ENCODE measurements at regions not wholly inside any gene's neighbourhood (a gene's known extent, or its start where the extent isn't known, plus 50 kb on each side); places are given as distances from the start of the nearest gene placed in this dataset.

DNA sequence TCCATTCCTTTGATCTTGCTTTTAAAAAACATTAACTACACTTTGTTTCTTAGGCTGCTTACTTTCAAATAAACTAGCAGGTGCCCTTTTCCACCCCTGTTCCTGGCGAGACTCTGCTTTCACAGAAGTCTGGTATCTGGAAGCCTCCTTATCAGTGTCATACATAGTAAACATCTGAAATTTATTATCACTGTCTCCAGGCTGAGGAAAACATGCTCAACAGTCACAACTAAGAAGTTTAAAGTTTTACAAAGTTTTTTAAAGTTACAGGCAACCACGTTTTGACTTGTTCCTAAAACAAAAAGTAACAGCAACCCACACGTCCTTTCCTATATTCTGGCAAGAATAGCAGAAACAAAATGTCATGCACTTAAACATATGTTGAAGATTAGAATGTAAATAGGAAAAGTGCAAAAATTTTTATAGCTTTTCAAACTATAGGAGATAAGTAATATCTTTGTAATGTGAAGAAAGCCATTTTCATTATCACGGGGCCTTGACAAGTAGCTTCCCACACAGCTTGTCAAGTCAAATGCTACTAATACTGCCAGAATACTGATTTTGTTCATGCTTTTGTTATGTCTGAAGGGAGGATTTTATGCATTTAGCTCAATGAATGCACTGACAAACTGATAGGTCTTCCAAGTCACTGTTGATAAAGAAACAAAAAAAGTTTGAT, 275.2 kb upstream of the KCNMB2 start:
- H3K27me3 Mint-ChIP-seq (ENCODE audit: insufficient read depth, unreplicated experiment): no peaks in the 10 kb centered on the region
- no peak for DNase-seq (ENCODE audit: unreplicated experiment)
- no peaks in the 10 kb centered on the region for H3K9me3 Mint-ChIP-seq (ENCODE audit: unreplicated experiment)
- TF ChIP-seq, protein P1, sequence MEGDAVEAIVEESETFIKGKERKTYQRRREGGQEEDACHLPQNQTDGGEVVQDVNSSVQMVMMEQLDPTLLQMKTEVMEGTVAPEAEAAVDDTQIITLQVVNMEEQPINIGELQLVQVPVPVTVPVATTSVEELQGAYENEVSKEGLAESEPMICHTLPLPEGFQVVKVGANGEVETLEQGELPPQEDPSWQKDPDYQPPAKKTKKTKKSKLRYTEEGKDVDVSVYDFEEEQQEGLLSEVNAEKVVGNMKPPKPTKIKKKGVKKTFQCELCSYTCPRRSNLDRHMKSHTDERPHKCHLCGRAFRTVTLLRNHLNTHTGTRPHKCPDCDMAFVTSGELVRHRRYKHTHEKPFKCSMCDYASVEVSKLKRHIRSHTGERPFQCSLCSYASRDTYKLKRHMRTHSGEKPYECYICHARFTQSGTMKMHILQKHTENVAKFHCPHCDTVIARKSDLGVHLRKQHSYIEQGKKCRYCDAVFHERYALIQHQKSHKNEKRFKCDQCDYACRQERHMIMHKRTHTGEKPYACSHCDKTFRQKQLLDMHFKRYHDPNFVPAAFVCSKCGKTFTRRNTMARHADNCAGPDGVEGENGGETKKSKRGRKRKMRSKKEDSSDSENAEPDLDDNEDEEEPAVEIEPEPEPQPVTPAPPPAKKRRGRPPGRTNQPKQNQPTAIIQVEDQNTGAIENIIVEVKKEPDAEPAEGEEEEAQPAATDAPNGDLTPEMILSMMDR (IDR thresholded peaks at IDR 0.05; ENCODE audit: unreplicated experiment): no peak
- H3K4me1 Mint-ChIP-seq (ENCODE audit: insufficient read depth, unreplicated experiment): no peaks in the 10 kb centered on the region
- H3K4me3 Mint-ChIP-seq (ENCODE audit: unreplicated experiment): no peak overlapping the region
- H3K36me3 Mint-ChIP-seq (ENCODE audit: insufficient read depth, unreplicated experiment): no peaks in the 10 kb centered on the region
- intact Hi-C loops (cut with micrococcal nuclease): no loop called here
- CTCF ChIA-PET: no interaction called here
- POLR2A ChIA-PET: interaction anchor here (0.7 kb wide), 1 partner anchor 24 kb away, joined by 3 read pairs; no protein-coding TSS in a partner anchor
- H3K27ac Mint-ChIP-seq (ENCODE audit: low read depth, unreplicated experiment): no peak overlapping the region
- no TSS peak for BruUV-seq (replicated peaks)

DNA sequence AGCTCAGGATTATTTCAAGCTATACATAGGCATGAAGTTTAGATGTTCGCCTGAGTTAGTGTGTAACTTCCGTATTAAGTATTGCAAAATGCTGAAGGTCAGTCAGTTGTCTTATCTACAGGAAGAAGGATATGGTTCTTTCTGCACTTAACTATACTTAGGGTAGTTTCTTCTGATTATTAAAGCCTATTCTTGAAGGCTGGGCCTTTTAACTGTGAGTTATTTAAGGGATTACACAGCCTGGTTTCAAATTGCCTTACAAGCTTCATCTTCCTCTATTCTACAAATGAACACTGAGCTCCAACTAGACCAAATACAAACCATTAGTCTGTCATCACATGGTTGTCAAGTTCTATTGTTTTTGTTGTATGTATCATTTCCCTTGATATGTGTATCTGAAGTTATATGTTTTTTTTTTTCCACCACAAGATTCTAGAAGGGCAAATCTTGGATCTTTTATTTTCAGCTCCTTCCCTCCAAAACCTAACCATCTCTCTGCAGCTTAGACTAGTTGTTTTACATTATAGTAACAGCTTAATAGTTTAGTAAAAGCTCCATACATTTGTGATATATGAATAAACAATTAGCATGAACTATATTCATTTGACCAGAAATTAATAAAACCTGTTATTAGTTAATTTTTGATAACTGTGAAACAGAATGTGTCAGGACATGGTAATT, 272.9 kb upstream of the KCNMB2 start:
- TF ChIP-seq, protein P1 (IDR thresholded peaks at IDR 0.05; ENCODE audit: unreplicated experiment): no peak
- no peaks in the 10 kb centered on the region for H3K9me3 Mint-ChIP-seq (ENCODE audit: unreplicated experiment)
- intact Hi-C loops (cut with micrococcal nuclease): no loop called here
- no peak overlapping the region for H3K27ac Mint-ChIP-seq (ENCODE audit: low read depth, unreplicated experiment)
- no peaks in the 10 kb centered on the region for H3K36me3 Mint-ChIP-seq (ENCODE audit: insufficient read depth, unreplicated experiment)
- ChIA-PET POLR2A (no interaction called here), CTCF (interaction anchor here (0.5 to 1.5 kb wide), 3 partner anchors 11 to 155 kb away, joined by 3 to 4 read pairs (median 4); no protein-coding TSS in a partner anchor)
- BruUV-seq (replicated peaks): no TSS peak
- H3K4me3 Mint-ChIP-seq (ENCODE audit: unreplicated experiment): no peak overlapping the region
- no peaks in the 10 kb centered on the region for H3K4me1 Mint-ChIP-seq (ENCODE audit: insufficient read depth, unreplicated experiment)
- DNase-seq (ENCODE audit: unreplicated experiment): no peak
- no peaks in the 10 kb centered on the region for H3K27me3 Mint-ChIP-seq (ENCODE audit: insufficient read depth, unreplicated experiment)

DNA sequence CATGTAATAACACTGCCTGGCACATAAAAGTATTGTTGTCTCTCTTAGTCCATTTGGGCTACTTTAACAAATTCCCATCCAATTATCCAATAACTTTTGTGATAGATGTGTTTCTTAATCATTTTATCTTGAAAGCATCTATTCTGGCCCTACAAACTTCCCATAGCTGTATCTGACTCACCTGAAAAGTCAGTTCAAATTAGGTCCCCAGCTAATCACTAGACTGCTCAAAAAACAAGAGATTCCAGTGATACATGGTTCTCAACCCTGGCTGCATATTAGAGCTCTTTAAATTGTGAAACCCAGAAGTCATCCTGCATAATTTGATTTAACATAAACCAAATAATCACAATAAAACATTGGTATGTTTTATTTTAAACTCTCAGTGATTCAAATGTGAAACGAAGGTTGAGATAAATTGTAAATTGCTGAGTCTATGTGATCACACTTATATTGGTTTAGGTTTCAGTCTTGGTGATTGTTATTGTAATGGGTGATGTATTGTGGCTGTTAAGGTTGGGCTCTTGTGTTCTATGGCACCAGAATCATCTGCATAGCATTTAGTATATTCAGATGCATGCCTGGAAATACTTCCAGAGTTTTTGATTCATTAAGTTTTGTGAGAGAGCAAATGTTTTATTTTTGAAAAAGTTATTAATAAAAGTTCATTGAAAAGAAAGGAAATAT, 268.9 kb upstream of the KCNMB2 start:
- no peak overlapping the region for H3K4me3 Mint-ChIP-seq (ENCODE audit: unreplicated experiment)
- no peaks in the 10 kb centered on the region for H3K36me3 Mint-ChIP-seq (ENCODE audit: insufficient read depth, unreplicated experiment)
- no peak overlapping the region for H3K27ac Mint-ChIP-seq (ENCODE audit: low read depth, unreplicated experiment)
- ChIA-PET CTCF (no interaction called here), POLR2A (interaction anchor here (0.9 kb wide), 1 partner anchor 12 kb away, joined by 4 read pairs; no protein-coding TSS in a partner anchor)
- H3K9me3 Mint-ChIP-seq (ENCODE audit: unreplicated experiment): peaks cover 10% of the 10 kb centered on the region
- no peaks in the 10 kb centered on the region for H3K27me3 Mint-ChIP-seq (ENCODE audit: insufficient read depth, unreplicated experiment)
- intact Hi-C loops (cut with micrococcal nuclease): no loop called here
- no peak for DNase-seq (ENCODE audit: unreplicated experiment)
- peaks cover 13% of the 10 kb centered on the region for H3K4me1 Mint-ChIP-seq (ENCODE audit: insufficient read depth, unreplicated experiment)
- TF ChIP-seq, protein P1 (IDR thresholded peaks at IDR 0.05; ENCODE audit: unreplicated experiment): no peak
- no TSS peak for BruUV-seq (replicated peaks)

DNA sequence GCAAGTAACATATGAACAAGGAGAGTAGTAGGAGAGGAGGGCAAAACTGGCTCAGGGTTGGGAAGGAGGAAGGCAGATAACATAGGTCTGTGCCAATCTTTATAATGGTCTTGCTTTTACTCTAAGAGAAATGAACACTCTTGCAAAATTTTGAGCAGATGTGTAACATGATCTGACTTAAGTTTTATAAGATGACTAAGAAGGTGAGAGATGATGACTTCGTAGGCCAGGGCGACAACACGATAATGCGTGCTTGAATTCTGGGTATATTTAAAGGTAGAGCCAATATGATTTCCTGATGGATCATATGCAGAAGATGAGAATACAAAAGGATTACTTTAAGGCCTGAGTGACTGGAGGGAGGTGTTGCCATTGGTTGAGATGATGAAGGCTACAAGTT, 265.4 kb upstream of the KCNMB2 start:
- ChIA-PET POLR2A (interaction anchor here (8.6 kb wide), 1 partner anchor 34 kb away, joined by 61 read pairs; no protein-coding TSS in a partner anchor), CTCF (no interaction called here)
- no TSS peak for BruUV-seq (replicated peaks)
- Mint-ChIP-seq H3K4me3 (ENCODE audit: unreplicated experiment) (no peak overlapping the region), H3K27me3 (ENCODE audit: insufficient read depth, unreplicated experiment) (no peaks in the 10 kb centered on the region), H3K9me3 (ENCODE audit: unreplicated experiment) (peaks cover 10% of the 10 kb centered on the region), H3K4me1 (ENCODE audit: insufficient read depth, unreplicated experiment) (peaks cover 27% of the 10 kb centered on the region), H3K27ac (ENCODE audit: low read depth, unreplicated experiment) (peak overlapping the region; percentile 14), H3K36me3 (ENCODE audit: insufficient read depth, unreplicated experiment) (no peaks in the 10 kb centered on the region)
- intact Hi-C loops (cut with micrococcal nuclease): no loop called here
- DNase-seq (ENCODE audit: unreplicated experiment): peak; percentile 46
- TF ChIP-seq, protein P1 (IDR thresholded peaks at IDR 0.05; ENCODE audit: unreplicated experiment): no peak
